Heart left ventricle (tissue), 16 donors: ENCODE measurements at regions not wholly inside any gene's neighbourhood (a gene's known extent, or its start where the extent isn't known, plus 50 kb on each side); places are given as distances from the start of the nearest gene placed in this dataset.

Experiments used
- ATAC-seq, 4 donors: fragments of 200-7000 bp; cut with Tn5 transposase; one replicate each; pipeline ENCODE4 v1.9.1; 2020 to 2022; ENCODE audit warnings: moderate library complexity in 4 of 4, mild to moderate bottlenecking in 3 of 4, moderate number of reproducible peaks in 1 of 4
- DNase-seq, 5 donors: peaks; one replicate each; pipeline ENCODE4 v3.0.0-alpha.2; 2020
- H3K27ac ChIP-seq, 12 donors: fragments of 200-600 bp; sonication (generic) in 4 of 12; one replicate each; pipeline versions ENCODE4 v1.5.0 to v1.8.0; 2016 to 2022; ENCODE audit warnings: mild to moderate bottlenecking in 2 of 12
- H3K27me3 ChIP-seq, 9 donors: fragments of 200-600 bp; sonication (generic) in 2 of 9; one replicate each; pipeline versions ENCODE4 v1.5.1 to v1.8.0; 2016 to 2022; ENCODE audit warnings: mild to moderate bottlenecking in 3 of 9
- H3K36me3 ChIP-seq, 9 donors: fragments of 200-600 bp; sonication (generic) in 2 of 9; one replicate each; pipeline versions ENCODE4 v1.5.0 to v1.8.0; 2018 to 2022; ENCODE audit warnings: mild to moderate bottlenecking in 2 of 9
- H3K4me1 ChIP-seq, 12 donors: fragments of 200-600 bp; sonication (generic) in 4 of 12; one replicate each; pipeline versions ENCODE4 v1.5.0 to v1.8.0; 2016 to 2022; ENCODE audit warnings: mild to moderate bottlenecking in 3 of 12
- H3K4me3 ChIP-seq, 12 donors: fragments of 200-600 bp; sonication (generic) in 4 of 12; one replicate each; pipeline versions ENCODE4 v1.5.0 to v1.8.0; 2017 to 2022; ENCODE audit warnings: mild to moderate bottlenecking in 9 of 12, moderate library complexity in 4 of 12
- H3K9me3 ChIP-seq, 12 donors: fragments of 200-600 bp; sonication (generic) in 4 of 12; one replicate each; pipeline versions ENCODE4 v1.5.0 to v1.8.0; 2016 to 2022; ENCODE audit warnings: mild to moderate bottlenecking in 1 of 12
- POLR2A ChIP-seq, 2 donors: fragments of 450-650 bp; IDR thresholded peaks; one replicate each; pipeline ENCODE4 v1.6.1; 2017; ENCODE audit warnings: antibody characterized with exemption in 2 of 2, mild to moderate bottlenecking in 2 of 2, moderate library complexity in 2 of 2
- WGBS, 4 donors: extraction: QIAGEN DNeasy Blood & Tissue Kit in 2 of 4; methylation state at CpG; one replicate each; pipeline versions ENCODE4 v1.1.5 to v1.1.7; 2013 to 2018; 5-methylcytosine and 5-hydroxymethylcytosine counted together
- intact Hi-C, 10 donors: fragments of 100-400 bp; cut with DNase I; formaldehyde crosslinking; loops; one replicate each; pipeline versions ENCODE4 v1.11.1 to v1.14.2; 2022
- TF ChIP-seq, protein P1 (sequence below), 12 donors: fragments of 200-600 bp; sonication (generic) in 4 of 12; IDR thresholded peaks; one replicate each; pipeline versions ENCODE4 v1.5.0 to v1.8.0; 2018 to 2022; ENCODE audit warnings: antibody characterized with exemption in 12 of 12, mild to moderate bottlenecking in 5 of 12
- donor health status: ischemic (EF 13 %, LVEDD 7.1; RV severe dilation, severe dysfunction).
- donor health status: healthy with polysubstance abuse.
- donor health status: DM: no; HTN: yes; CAD: no.
- donor health status: DM: no; HTN: no; CAD: no.
- donor health status: ischemic (EF 25% LVEDD 6.9; RV normal size, moderate dysfunction).
- donor health status: ischemic (EF 25% LVEDD 5.7; RV mildly dilated, moderate dysfunction).
- donor health status: healthy.
- donor health status: DM: yes; HTN: yes; CAD: no.
- donor health status: ischemic (EF 35%, LVEDD 5.7; RV mildly dilated, moderate dysfunction).
- donor health status: nonischemic (EF 11% LVEDD 7.7; RV severe dilation, severe dysfunction).
- donor health status: DM: yes; HTN: yes; CAD: no.
- donor health status: PGD.
- donor health status: ischemic (EF 29% LVEDD 5.4; RV normal size, mild dysfunction).
- donor health status: nonischemic (EF 23%, LVEDD 6.1; RV moderate dilation, normal function).

DNA sequence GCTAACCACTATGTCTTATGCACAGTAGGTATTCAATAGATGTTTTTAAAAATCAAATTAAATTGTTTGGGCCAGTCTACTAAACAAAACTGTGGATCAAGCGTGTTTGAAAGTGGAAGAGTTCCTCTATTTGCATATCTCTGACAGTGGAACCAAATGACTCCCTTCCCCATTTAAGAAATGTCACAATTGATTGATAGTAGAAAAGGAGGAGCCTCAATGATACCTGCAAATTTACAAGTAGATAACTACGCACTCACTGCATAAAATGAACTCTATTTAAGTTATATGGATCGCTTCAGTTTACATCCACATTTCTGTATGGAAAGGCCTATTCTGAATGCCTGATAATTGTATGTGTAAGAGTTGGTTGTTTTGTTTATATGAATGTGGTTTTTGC, 163.3 kb upstream of the MTPN start:
- no peak for ATAC-seq
- intact Hi-C loops: no loop called here
- no peak for TF ChIP-seq POLR2A (IDR thresholded peaks at IDR 0.05)
- TF ChIP-seq, protein P1, sequence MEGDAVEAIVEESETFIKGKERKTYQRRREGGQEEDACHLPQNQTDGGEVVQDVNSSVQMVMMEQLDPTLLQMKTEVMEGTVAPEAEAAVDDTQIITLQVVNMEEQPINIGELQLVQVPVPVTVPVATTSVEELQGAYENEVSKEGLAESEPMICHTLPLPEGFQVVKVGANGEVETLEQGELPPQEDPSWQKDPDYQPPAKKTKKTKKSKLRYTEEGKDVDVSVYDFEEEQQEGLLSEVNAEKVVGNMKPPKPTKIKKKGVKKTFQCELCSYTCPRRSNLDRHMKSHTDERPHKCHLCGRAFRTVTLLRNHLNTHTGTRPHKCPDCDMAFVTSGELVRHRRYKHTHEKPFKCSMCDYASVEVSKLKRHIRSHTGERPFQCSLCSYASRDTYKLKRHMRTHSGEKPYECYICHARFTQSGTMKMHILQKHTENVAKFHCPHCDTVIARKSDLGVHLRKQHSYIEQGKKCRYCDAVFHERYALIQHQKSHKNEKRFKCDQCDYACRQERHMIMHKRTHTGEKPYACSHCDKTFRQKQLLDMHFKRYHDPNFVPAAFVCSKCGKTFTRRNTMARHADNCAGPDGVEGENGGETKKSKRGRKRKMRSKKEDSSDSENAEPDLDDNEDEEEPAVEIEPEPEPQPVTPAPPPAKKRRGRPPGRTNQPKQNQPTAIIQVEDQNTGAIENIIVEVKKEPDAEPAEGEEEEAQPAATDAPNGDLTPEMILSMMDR (IDR thresholded peaks at IDR 0.05): no peak
- Histone ChIP-seq H3K27me3 (no peaks in the 10 kb centered on the region), H3K9me3 (no peaks in the 10 kb centered on the region), H3K4me1 (no peaks in the 10 kb centered on the region), H3K36me3 (no peaks in the 10 kb centered on the region), H3K27ac (no peak overlapping the region), H3K4me3 (no peak overlapping the region)
- 93 to 95% (median 94%) methylated on average over 3 of the region's 3 CpGs for WGBS, 4 donors
- DNase-seq: no peak

DNA sequence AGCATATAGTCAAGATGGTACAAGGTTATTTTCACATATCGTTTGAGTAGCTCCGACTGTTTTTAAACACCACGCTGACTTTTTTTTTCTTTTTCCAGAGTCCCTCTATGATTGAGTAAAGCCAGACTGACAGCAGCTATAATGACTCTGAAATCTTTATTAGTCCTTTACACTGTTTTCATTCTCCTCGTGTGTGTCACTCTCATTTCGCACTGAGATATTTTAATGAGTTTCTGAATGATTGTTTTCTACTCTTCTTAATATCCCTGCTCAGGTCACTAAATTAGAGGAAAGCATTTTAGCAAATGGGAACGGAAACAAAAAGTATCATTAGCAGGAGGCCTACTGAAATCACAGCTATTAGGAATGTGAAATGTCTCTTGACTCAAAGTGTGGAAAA, 162.3 kb upstream of the MTPN start:
- intact Hi-C loops: no loop called here
- 70 to 75% (median 73%) methylated on average over 6 of the region's 6 CpGs for WGBS, 4 donors

DNA sequence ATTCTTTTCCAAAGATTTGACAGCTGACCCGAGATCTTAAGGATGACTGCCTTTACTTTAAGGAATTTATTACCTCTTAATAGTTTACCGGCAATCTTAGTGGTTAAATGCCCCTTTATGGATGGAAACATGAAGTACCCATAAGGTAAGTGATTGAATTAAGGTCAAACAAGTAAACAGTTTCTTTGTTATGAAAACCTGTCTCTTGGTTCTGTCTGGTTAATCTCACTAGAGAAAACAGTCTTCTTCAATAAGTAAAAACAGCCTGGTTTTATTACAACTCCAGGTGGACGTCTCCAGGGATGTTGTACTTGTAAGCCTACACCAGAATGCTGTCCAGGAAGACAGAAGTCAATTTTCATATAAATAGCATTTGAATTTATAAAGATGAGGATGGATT, 161.8 kb upstream of the MTPN start:
- H3K4me3 ChIP-seq: no peak overlapping the region
- TF ChIP-seq, protein P1 (IDR thresholded peaks at IDR 0.05): no peak
- no peak for TF ChIP-seq POLR2A (IDR thresholded peaks at IDR 0.05)
- H3K27ac ChIP-seq: peak overlapping the region in 1 of 12 donors; percentile 30
- DNase-seq (no peak), ATAC-seq (no peak)
- H3K9me3 ChIP-seq: no peaks in the 10 kb centered on the region
- H3K36me3 ChIP-seq: no peaks in the 10 kb centered on the region
- H3K4me1 ChIP-seq: no peaks in the 10 kb centered on the region
- H3K27me3 ChIP-seq: no peaks in the 10 kb centered on the region
- WGBS, 4 donors: 71 to 83% (median 75%) methylated on average over 3 of the region's 3 CpGs
- intact Hi-C loops: no loop called here

More for the DNA sequence above, 162.3 kb upstream of the MTPN start:
- H3K27ac ChIP-seq: peak overlapping the region in 1 of 12 donors; percentile 30
- no peaks in the 10 kb centered on the region for H3K36me3 ChIP-seq
- no peak for DNase-seq
- H3K4me1 ChIP-seq: no peaks in the 10 kb centered on the region
- TF ChIP-seq, protein P1 (IDR thresholded peaks at IDR 0.05): no peak
- no peak for TF ChIP-seq POLR2A (IDR thresholded peaks at IDR 0.05)
- no peak overlapping the region for H3K4me3 ChIP-seq
- H3K9me3 ChIP-seq: no peaks in the 10 kb centered on the region
- no peak for ATAC-seq
- H3K27me3 ChIP-seq: no peaks in the 10 kb centered on the region

- H3K4me3 ChIP-seq: no peak overlapping the region
- no peaks in the 10 kb centered on the region for H3K27me3 ChIP-seq
- intact Hi-C loops: no loop called here
- 59 to 64% (median 62%) methylated on average over 6 of the region's 6 CpGs for WGBS, 4 donors
- DNase-seq: no peak
- H3K9me3 ChIP-seq: no peaks in the 10 kb centered on the region
- no peaks in the 10 kb centered on the region for H3K4me1 ChIP-seq
- H3K36me3 ChIP-seq: no peaks in the 10 kb centered on the region
- TF ChIP-seq, protein P1 (IDR thresholded peaks at IDR 0.05): no peak
- no peak for TF ChIP-seq POLR2A (IDR thresholded peaks at IDR 0.05)
- no peak overlapping the region for H3K27ac ChIP-seq
- no peak for ATAC-seq
These were observed 159.8 kb upstream of the MTPN start for GRCh38 chr7:136136906-136137454.
